Right atrium auricular region (tissue), 2 donors: ENCODE measurements at regions not wholly inside any gene's neighbourhood (a gene's known extent, or its start where the extent isn't known, plus 50 kb on each side); places are given as distances from the start of the nearest gene placed in this dataset.

Source experiments
- DNase-seq: peaks from one replicate; pipeline ENCODE4 v3.0.0-alpha.2; 2019; ENCODE audit warnings: low spot score
- H3K27ac ChIP-seq, 2 donors: fragments of 200-600 bp; sonication (generic); 1 replicate in 1 of 2; 2 replicates in 1 of 2; pipeline ENCODE4 v1.5.1; 2016 to 2019
- H3K27me3 ChIP-seq, 2 donors: fragments of 200-600 bp; sonication (generic); one replicate each; pipeline versions ENCODE4 v1.5.1 to v1.6.0; 2017 to 2019
- H3K36me3 ChIP-seq: fragments of 200-600 bp; sonication (generic); one replicate; pipeline ENCODE4 v1.5.1; 2016
- H3K4me1 ChIP-seq, 2 donors: fragments of 200-600 bp; sonication (generic); one replicate each; pipeline versions ENCODE4 v1.5.1 to v1.6.0; 2017 to 2019
- H3K4me3 ChIP-seq, 2 donors: fragments of 200-600 bp; sonication (generic); 1 replicate in 1 of 2; 2 replicates in 1 of 2; pipeline ENCODE4 v1.5.1; 2017 to 2019; ENCODE audit warnings: mild to moderate bottlenecking in 1 of 2, moderate library complexity in 1 of 2
- H3K9me3 ChIP-seq, 2 donors: fragments of 200-600 bp; sonication (generic); one replicate each; pipeline ENCODE4 v1.5.1; 2019
- CTCF ChIP-seq, 2 donors: fragments of 200-600 bp; sonication (generic); IDR thresholded peaks; one replicate each; pipeline ENCODE4 v1.5.1; 2019; ENCODE audit warnings: antibody characterized with exemption in 2 of 2

DNA sequence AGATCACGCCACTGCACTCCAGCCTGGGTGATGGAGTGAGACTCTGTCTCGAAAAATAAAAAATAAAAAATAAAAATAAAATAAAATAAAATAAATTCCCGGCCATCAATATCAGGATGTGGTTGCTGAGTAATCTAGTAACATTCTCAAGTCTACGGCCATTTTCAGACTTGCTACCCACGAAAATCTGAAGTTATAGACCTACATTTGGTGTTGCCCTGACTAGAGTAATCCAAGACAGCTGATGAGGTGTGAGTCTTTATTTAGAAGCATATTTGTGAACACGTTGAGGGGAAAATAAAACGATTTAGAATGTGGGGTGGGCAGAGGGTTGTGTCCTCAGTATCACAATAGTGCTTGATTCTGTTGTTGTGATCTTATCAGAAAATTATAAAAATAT is 130.2 kb upstream of the MID1 start:
- Histone ChIP-seq H3K27me3 (no peaks in the 10 kb centered on the region), H3K36me3 (no peaks in the 10 kb centered on the region), H3K9me3 (no peaks in the 10 kb centered on the region), H3K27ac (no peak overlapping the region), H3K4me1 (no peaks in the 10 kb centered on the region), H3K4me3 (no peak overlapping the region)
- TF ChIP-seq CTCF (IDR thresholded peaks at IDR 0.05): no peak
- DNase-seq: no peak

GRCh38 chrX:10753116-10753515 is 132.7 kb upstream of the MID1 start:
- Histone ChIP-seq H3K4me3 (no peak overlapping the region), H3K9me3 (no peaks in the 10 kb centered on the region), H3K27me3 (no peaks in the 10 kb centered on the region), H3K27ac (no peak overlapping the region), H3K4me1 (peaks cover 0 to 5% of the 10 kb centered on the region in 2 donors), H3K36me3 (no peaks in the 10 kb centered on the region)
- no peak for TF ChIP-seq CTCF (IDR thresholded peaks at IDR 0.05)
- no peak for DNase-seq

- no peak for TF ChIP-seq CTCF (IDR thresholded peaks at IDR 0.05)
- H3K27me3 ChIP-seq: no peaks in the 10 kb centered on the region
- no peak overlapping the region for H3K27ac ChIP-seq
- no peaks in the 10 kb centered on the region for H3K36me3 ChIP-seq
- H3K9me3 ChIP-seq: no peaks in the 10 kb centered on the region
- H3K4me3 ChIP-seq: no peak overlapping the region
- peaks cover 0 to 5% of the 10 kb centered on the region in 2 donors for H3K4me1 ChIP-seq
- no peak for DNase-seq
Measured at GRCh38 chrX:10754445-10754844, 134.1 kb upstream of the MID1 start.

- Histone ChIP-seq H3K4me3 (no peak overlapping the region), H3K4me1 (peaks cover 0 to 5% of the 10 kb centered on the region in 2 donors), H3K9me3 (no peaks in the 10 kb centered on the region), H3K27me3 (no peaks in the 10 kb centered on the region), H3K36me3 (no peaks in the 10 kb centered on the region), H3K27ac (peak overlapping the region; percentile 16 to 30)
- no peak for TF ChIP-seq CTCF (IDR thresholded peaks at IDR 0.05)
- DNase-seq: no peak
Measured at GRCh38 chrX:10755439-10756334, 135.3 kb upstream of the MID1 start.

DNA sequence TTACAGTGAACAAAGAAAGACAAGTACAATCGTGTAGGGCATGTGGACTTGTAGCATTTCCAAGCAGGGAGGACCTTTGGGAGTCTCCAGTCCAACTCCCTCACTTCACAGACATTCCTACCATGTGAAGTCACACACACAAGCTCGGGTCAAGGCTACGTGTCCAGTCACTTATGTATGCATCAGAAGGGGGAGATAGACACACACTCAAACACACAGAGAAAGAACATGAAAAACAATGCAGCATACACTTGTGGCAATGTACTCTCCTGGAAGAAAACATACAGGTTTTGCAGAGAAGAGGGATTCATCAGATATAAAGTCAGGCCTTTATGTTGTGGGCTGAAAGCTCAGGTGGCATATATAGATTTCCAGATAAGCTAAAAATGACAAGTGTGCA is 136.1 kb upstream of the MID1 start:
- TF ChIP-seq CTCF (IDR thresholded peaks at IDR 0.05): no peak
- H3K4me3 ChIP-seq: no peak overlapping the region
- H3K27ac ChIP-seq: no peak overlapping the region
- no peak for DNase-seq
- no peaks in the 10 kb centered on the region for H3K9me3 ChIP-seq
- H3K36me3 ChIP-seq: no peaks in the 10 kb centered on the region
- H3K27me3 ChIP-seq: no peaks in the 10 kb centered on the region
- peaks cover 0 to 5% of the 10 kb centered on the region in 2 donors for H3K4me1 ChIP-seq
